GM21447 (cell line): ENCODE measurements at regions not wholly inside any gene's neighbourhood (a gene's known extent, or its start where the extent isn't known, plus 50 kb on each side); places are given as distances from the start of the nearest gene placed in this dataset.
"Not testable (repeated sequence)": the region's sequence is repeated elsewhere in the genome, so short reads cannot be mapped to it uniquely, and the experiment has no call there.

Experiments
- ATAC-seq: cut with Tn5 transposase; IDR thresholded peaks from one replicate; pipeline ENCODE4 v1.9.1; 2021; ENCODE audit not compliant: unreplicated experiment

GRCh38 chrX:137646472-137646871, 80.5 kb downstream of the ZIC3 start:
- ATAC-seq = no peak

GRCh38 chrX:137651647-137652046, 85.7 kb downstream of the ZIC3 start:
- ATAC-seq = no peak

DNA sequence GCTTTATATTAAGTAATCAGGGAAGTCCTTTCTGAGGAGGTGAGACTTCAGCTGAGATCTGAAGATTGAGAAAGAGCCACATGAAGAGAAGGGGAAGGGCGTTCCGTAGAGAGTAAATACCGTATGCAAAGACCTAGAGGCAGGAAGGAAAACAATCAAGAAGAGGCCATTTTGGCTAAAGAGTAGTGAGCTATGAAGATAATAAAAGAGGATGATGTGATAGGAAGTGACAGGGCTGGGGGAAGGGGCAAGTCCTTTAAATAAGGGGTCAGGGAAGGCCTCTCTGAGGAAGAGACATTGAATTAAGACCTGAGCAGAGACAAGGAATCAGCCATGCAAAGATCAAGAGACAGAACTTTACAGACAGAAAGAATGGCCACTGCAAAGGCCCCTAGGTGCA, 86.2 kb downstream of the ZIC3 start:
- no peak for ATAC-seq

DNA sequence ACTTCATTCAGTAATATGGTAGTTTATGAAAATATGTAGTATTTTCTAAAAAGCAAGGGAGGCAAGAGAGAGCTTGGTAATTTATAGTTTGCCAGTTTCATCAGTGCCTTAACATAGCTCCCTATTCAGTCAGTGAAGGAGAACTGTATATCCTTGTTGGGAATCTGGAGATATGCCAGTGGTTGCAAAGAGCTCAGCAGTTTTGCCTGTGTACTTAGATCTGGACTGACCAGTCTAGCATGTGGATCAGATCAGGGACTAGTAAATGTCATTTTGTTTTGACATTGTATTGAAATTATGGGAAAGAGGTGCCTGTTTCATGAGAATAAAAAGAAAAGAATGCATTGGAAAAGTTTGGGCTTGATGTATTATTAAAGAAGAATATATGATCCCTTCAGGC, 88.6 kb downstream of the ZIC3 start:
- ATAC-seq = no peak

- no peak for ATAC-seq
Observed at GRCh38 chrX:137667776-137668175, 101.8 kb downstream of the ZIC3 start.

GRCh38 chrX:137684591-137684990, 118.7 kb downstream of the ZIC3 start:
- no peak for ATAC-seq

DNA sequence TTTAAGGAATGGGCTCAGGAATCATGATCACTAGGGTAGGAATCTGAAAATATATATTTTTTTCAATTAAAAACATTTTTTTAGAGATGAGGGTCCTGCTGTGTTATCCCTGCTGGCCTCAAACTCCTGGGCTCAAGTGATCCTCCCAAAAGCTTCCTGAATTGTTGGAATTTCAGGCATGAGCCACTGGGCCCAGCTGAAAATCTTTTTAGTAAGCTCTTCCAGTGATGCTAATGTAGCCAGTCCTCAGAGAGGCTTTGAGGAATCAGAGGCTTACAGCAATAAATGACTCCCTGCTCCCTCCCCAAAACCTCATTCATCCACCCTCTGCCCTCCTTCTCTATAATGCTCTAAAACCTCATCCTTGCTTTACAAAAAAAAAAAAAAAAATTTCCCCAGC, 129.5 kb downstream of the ZIC3 start:
- ATAC-seq = no peak

- no peak for ATAC-seq
Observed at GRCh38 chrX:137707348-137707747, 141.4 kb downstream of the ZIC3 start.

GRCh38 chrX:137742846-137743245, 176.9 kb downstream of the ZIC3 start:
- no peak for ATAC-seq

DNA sequence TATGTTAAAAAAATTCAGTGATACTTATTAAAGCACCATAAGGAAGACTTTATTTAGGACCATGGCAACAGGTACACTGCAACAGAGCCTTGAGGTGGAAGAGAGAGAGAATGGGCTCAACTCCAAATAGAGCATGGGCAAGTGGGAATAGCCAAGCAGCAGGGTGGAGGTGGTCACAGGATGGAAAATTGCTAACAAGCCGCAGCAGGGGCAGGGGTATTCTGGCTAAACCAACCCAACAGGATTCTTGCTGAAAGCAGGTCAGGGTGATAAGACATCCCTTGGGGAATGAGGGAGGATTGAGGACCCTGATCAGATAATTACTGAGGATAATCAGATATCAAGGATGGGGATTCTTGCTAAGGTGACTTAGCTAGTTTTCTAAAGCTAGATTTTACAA, 177.5 kb downstream of the ZIC3 start:
- ATAC-seq = no peak

DNA sequence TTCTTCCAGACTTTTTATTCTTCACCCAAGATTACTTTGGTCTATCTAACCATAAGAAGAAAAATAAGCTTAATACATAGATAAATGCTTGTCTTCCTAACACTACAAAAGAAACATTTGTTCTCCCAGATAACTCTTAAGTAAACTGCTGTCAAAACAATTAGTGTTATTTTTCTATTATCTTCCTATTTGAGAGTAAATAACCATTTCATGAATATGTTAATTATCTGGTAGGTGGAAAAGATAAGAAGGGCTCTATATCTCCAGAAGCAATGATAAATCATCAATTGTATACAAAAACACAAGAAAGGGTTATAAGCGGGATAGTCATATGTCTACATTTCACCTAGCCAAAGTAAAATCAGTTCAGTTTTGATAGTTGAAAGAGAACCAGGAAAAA, 180.4 kb downstream of the ZIC3 start:
- ATAC-seq = no peak

DNA sequence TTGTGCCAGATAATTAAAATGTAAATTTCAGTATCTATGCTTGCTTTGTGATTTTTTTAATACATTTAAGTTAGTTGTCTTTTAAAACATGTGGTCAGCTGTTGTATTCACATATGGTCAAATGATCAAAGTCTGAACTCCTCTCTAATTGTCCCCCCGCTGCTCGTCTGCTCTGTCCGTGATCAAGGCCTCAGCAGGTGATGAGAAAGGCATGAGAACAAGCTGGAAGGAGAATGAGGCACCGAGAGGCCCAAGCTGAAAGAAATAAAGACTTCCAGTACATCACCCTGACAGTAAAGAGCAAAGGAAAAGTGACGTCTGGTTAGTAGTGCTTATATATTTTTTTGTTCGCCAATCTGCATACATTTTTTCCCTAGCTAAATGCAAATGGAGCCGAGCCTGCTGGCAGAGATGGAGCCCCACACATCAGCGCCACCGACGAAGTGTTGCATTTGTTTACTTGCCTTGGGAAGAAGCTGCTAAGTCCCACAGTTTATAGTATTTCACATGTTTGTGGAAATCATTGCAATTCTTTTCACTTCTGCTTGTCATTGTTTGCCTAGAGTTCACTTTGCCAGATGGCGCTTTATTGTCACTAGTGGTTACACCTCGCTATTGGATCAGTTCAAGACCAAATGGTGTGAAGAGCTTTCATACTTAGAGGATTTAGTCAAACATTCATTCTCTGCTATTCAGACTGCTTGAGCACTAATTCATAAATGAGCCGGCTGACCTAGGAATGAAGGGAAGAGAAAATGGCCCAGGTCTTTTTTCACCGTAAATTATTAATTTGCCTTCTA, 181.5 kb downstream of the ZIC3 start:
- no peak for ATAC-seq

DNA sequence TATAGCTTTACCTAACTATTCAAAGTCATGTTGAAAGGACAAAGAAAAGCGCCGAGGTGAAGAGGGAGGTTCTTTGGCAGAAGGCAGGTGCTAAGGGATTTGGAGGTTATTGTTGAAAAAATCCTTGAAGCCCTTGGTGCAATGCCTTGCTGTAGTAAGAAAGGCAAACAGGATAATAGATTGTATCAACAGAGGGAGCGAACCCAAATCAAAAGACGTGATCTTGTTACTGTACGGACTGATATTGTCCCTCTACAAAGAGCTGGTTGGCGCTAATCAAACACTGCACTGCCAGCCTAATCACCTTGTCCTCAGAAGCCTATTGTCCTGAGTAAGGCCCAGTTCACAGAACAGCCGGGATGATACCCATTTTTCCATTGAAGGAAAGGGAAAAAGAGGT, 182.9 kb downstream of the ZIC3 start:
- no peak for ATAC-seq

DNA sequence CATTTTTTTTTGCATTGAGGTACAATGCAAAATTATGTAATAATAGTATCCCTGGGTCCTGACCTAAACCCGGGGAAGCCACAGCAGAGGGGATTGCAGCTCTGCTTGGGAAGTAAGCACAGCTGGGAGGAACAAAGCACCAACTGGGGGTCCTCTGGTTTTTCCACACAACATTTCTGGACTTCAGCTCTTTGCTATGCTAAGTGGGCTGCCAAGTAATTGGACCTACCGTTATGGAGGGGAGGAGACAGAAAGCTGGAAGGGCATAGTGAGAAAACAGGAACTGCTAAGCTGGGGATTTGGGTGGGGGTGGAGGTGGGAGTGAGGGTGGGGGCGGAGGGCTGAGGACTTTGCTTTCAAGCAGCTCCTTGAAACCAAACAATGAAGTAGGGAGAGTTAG, 183.3 kb downstream of the ZIC3 start:
- ATAC-seq = no peak

GRCh38 chrX:137771537-137771936, 205.6 kb downstream of the ZIC3 start:
- no peak for ATAC-seq

- ATAC-seq = no peak
Observed at GRCh38 chrX:137792214-137792613, 226.3 kb downstream of the ZIC3 start.

DNA sequence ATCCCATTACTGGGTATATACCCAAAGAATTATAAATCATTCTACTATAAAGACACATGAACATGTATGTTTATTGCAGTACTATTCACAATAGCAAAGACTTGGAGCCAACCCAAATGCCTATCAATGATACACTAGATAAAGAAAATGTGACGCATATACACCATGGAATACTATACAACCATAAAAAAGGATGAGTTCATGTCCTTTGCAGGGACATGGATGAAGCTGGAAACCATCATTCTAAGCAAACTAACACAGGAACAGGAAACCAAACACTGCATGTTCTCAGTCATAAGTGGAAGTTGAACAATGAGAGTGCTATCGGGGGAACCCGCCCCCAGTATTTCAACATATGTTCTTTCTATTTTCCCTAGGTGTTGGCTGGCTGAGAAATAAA, 232.0 kb downstream of the ZIC3 start:
- not testable (repeated sequence) for ATAC-seq

GRCh38 chrX:137823257-137823656, 257.3 kb downstream of the ZIC3 start:
- ATAC-seq = no peak

DNA sequence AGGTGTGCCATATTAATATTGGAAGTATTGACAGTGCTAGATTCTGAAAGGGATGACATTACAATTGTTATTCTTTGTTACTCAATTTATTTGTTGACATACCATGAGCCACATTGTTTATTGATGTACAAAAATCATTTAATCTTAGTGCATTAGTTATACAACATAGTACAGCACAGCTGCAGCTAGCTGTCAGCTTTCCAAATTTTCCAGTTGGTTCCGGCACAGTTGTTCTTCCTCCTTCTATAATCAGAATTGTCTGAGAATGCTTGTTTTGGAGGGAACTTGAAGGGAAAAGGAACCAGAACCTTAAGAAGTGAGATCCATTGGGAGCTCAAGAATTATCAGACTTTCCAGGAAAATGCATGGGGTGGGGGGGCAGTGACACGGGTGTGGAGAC, 281.4 kb downstream of the ZIC3 start:
- no peak for ATAC-seq

- ATAC-seq = no peak
Observed at GRCh38 chrX:137848266-137848905, 282.5 kb downstream of the ZIC3 start.

GRCh38 chrX:137852502-137852901, 286.6 kb downstream of the ZIC3 start:
- ATAC-seq = no peak

DNA sequence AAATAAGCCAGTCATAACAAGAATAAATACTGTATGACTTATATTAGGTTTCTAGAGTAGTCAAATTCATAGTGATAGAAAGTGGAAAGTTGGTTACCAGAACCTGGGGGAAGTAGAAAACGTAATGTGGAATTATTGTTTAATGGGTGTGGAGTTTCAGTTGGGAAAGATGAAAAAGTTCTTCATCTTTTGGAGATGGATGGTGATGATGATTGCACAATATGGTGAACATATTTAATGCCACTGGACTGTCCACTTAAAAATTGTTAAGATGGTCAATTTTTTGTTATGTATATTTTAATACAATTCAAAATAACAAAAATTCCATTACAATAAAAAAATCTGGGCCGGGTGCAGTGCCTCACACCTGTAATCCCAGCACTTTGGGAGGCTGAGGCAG, 289.6 kb downstream of the ZIC3 start:
- no peak for ATAC-seq

- no peak for ATAC-seq
Observed at GRCh38 chrX:137858106-137858505, 292.2 kb downstream of the ZIC3 start.
